ENCODE measurements at regions not wholly inside any gene's neighbourhood (a gene's known extent, or its start where the extent isn't known, plus 50 kb on each side); places are given as distances from the start of the nearest gene placed in this dataset.

GRCh38 chr14:100649173-100649519, 61.9 kb upstream of the BEGAIN start:
- no peak for TF ChIP-seq CTCF (IDR thresholded peaks at IDR 0.05)
- DNase-seq = no peak
- H3K27me3 Mint-ChIP-seq (ENCODE audit: low read depth, poor library complexity) = peaks cover 18% of the 10 kb centered on the region
- H3K27ac Mint-ChIP-seq = no peak overlapping the region
- H3K4me1 Mint-ChIP-seq = peaks cover 36% of the 10 kb centered on the region
- H3K9me3 Mint-ChIP-seq = peaks cover 22% of the 10 kb centered on the region
- H3K4me3 Mint-ChIP-seq = no peak overlapping the region
- H3K36me3 Mint-ChIP-seq (ENCODE audit: low read depth) = peaks cover 11% of the 10 kb centered on the region

- peaks cover 21% of the 10 kb centered on the region for H3K27me3 Mint-ChIP-seq (ENCODE audit: low read depth, poor library complexity)
- DNase-seq = no peak
- H3K27ac Mint-ChIP-seq = no peak overlapping the region
Measured at GRCh38 chr14:100651999-100652508, 64.8 kb upstream of the BEGAIN start.

GRCh38 chr14:100652744-100653143, 65.5 kb upstream of the BEGAIN start:
- Mint-ChIP-seq H3K27me3 (ENCODE audit: low read depth, poor library complexity) (peaks cover 21% of the 10 kb centered on the region), H3K27ac (no peak overlapping the region), H3K36me3 (ENCODE audit: low read depth) (peaks cover 5% of the 10 kb centered on the region), H3K4me1 (peaks cover 55% of the 10 kb centered on the region), H3K9me3 (peaks cover 5% of the 10 kb centered on the region), H3K4me3 (no peak overlapping the region)
- TF ChIP-seq CTCF (IDR thresholded peaks at IDR 0.05) = no peak
- DNase-seq = no peak

More at GRCh38 chr14:100651999-100652508, 64.8 kb upstream of the BEGAIN start:
- peaks cover 48% of the 10 kb centered on the region for H3K4me1 Mint-ChIP-seq
- H3K9me3 Mint-ChIP-seq = peaks cover 11% of the 10 kb centered on the region
- H3K36me3 Mint-ChIP-seq (ENCODE audit: low read depth) = peaks cover 11% of the 10 kb centered on the region
- H3K4me3 Mint-ChIP-seq = no peak overlapping the region
- no peak for TF ChIP-seq CTCF (IDR thresholded peaks at IDR 0.05)

- H3K4me3 Mint-ChIP-seq = no peak overlapping the region
- peak; percentile 48 for DNase-seq
- H3K9me3 Mint-ChIP-seq = peaks cover 5% of the 10 kb centered on the region
- peaks cover 5% of the 10 kb centered on the region for H3K36me3 Mint-ChIP-seq (ENCODE audit: low read depth)
- H3K4me1 Mint-ChIP-seq = peaks cover 59% of the 10 kb centered on the region
- TF ChIP-seq CTCF (IDR thresholded peaks at IDR 0.05) = peak; percentile 61
- H3K27me3 Mint-ChIP-seq (ENCODE audit: low read depth, poor library complexity) = peaks cover 21% of the 10 kb centered on the region
- H3K27ac Mint-ChIP-seq = no peak overlapping the region
Measured at GRCh38 chr14:100653409-100653808, 66.2 kb upstream of the BEGAIN start.

- no peak for DNase-seq
- peak overlapping the region; percentile 34 for H3K4me3 Mint-ChIP-seq
- no peak for TF ChIP-seq CTCF (IDR thresholded peaks at IDR 0.05)
- peaks cover 21% of the 10 kb centered on the region for H3K27me3 Mint-ChIP-seq (ENCODE audit: low read depth, poor library complexity)
- peaks cover 2% of the 10 kb centered on the region for H3K9me3 Mint-ChIP-seq
- H3K4me1 Mint-ChIP-seq = peaks cover 66% of the 10 kb centered on the region
- peaks cover 5% of the 10 kb centered on the region for H3K36me3 Mint-ChIP-seq (ENCODE audit: low read depth)
- H3K27ac Mint-ChIP-seq = no peak overlapping the region
Measured at GRCh38 chr14:100654025-100654813, 67.0 kb upstream of the BEGAIN start.
